ENCODE measurements at regions not wholly inside any gene's neighbourhood (a gene's known extent, or its start where the extent isn't known, plus 50 kb on each side); places are given as distances from the start of the nearest gene placed in this dataset.

GRCh38 chr12:107450541-107450940 lies 235.1 kb upstream of the PWP1 start:
- DNase-seq = no peak

DNA sequence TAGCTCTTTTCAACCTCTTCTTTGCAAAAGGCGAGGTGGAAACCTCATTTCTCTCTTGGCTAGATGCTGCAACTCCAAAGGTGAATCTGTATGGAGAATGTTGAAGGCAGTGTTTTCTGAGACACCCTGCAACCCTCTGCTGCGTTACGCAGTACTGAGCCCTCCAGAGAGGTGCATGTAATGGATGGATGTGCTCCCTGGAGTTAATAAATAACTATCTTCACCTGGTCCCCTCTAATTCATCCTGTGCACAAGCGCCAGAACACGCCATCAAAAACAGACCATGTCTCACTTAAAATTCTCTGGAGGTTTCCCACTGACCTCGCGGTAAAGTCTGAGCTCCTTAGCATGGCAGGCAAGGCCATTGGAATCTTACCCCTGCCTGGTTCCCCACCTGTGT lies 234.4 kb upstream of the PWP1 start:
- DNase-seq = no peak

DNA sequence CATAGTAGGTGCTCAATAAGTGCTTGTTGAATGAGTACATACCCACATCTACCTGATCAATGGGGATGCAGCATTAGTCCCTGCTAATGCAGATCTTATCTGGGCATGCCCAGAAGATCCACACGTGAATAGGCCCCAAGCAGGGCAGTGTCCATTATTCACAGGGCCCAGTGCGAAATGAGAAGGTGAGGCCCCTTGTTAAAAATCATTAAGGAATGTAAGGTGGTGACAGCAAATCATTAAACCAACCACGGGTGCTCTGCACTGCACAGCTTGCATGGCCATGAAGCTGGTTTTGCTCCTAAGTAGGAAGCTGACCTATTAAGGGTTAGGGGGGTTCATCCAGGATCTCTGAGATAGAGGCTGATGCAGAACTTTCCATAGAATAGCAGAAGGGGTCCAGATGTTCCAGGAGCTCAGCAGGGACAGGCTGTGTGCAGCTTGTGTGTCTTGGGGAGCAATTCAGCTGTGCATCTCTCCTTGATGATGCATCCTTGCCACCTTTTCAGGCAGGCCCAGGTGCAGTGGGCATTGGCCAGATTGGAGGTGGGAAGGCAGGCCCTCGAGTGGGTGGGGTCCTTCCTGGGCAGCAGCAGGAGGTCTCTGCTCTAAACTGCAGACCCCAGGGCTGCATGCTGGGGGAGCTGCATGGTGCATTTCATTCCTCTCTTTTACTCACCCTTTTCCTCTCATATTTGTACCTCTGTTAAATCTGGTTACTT lies 231.3 kb upstream of the PWP1 start:
- no peak for DNase-seq

- DNase-seq = no peak
Measured at GRCh38 chr12:107457362-107457935, 228.2 kb upstream of the PWP1 start.

GRCh38 chr12:107458163-107458562 lies 227.4 kb upstream of the PWP1 start:
- DNase-seq = no peak

DNA sequence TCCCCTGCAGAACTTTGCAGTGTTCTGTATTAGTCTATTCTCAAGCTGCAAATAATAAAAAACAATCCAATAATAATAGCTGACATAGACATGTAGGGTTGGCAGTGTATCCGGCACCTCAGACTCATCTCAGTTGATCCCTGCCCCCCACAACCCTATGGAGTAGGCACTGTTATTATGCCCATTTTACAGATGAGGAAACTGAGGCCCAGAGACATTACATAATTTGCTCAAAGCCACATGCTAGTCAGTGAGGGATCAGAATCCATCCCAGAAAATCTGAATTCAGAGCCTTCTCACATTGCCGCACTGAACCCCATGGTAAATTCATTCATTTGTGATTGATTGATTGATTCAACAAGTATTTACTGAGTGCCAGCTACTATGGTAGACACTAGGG lies 226.6 kb upstream of the PWP1 start:
- no peak for DNase-seq

- DNase-seq = peak; percentile 27
Measured at GRCh38 chr12:107459641-107460040, 226.0 kb upstream of the PWP1 start.

- DNase-seq = peak; percentile 39
Measured at GRCh38 chr12:107461222-107461975, 224.2 kb upstream of the PWP1 start.

GRCh38 chr12:107462428-107463332 lies 222.9 kb upstream of the PWP1 start:
- no peak for DNase-seq

DNA sequence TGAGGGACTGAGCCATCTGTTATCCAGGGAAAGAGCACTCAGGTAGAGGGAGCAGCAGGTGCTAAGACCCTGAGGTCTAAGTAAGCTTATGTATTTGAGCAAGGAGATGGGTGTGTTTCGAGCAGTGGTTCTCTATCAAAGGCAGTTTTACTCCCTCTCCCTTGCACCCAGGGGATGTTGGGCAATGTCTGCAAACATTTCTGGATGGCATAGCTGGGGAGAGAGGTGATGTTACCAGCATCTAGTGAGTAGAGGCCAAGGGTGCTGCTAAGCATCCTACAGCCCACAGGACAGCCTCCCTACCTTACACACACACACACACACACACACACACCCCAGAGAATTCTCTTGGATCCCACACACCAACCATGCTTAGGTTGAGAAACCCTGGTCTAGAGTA lies 221.0 kb upstream of the PWP1 start:
- DNase-seq = no peak

DNA sequence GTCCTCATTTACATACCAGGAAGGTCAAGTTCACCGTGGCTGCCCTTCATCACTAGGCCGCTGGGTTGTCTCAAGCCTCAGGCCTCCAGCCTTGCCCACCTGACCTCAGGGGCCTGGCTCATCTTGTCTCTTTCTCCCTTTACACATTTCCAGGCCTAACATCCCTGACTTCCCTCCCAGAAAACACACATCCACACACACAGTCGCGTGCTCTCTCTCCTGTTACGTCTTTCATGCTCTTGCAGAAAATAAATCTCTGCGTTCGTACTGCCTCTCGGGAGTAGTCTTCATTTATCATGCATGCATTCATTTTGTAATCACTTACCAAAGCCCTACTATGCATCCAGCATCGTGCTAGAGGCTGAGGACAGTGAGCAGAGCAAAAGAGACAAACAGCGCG lies 220.0 kb upstream of the PWP1 start:
- DNase-seq = no peak

GRCh38 chr12:107467716-107468115 lies 217.9 kb upstream of the PWP1 start:
- DNase-seq = peak; percentile 40

DNA sequence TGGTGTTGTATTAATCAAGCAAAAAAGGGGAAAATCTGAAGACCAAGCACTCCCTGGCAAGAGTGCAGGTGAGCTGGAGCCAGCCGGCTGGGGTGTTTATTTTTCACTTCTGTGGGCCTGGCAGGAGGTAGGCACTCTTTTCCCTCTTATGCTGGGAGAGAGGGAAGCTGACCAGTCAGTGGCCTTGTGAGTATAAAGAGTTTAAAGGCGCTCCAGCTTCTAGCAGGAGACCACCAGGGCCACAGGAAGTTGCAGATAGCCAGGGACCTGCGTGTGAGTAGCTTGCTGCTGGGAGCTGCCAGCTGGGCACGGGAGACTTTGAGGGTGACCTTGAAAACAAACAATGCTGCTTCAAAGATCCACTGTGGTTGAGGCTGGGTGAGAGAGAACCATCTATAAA lies 217.4 kb upstream of the PWP1 start:
- peak; percentile 40 for DNase-seq

DNA sequence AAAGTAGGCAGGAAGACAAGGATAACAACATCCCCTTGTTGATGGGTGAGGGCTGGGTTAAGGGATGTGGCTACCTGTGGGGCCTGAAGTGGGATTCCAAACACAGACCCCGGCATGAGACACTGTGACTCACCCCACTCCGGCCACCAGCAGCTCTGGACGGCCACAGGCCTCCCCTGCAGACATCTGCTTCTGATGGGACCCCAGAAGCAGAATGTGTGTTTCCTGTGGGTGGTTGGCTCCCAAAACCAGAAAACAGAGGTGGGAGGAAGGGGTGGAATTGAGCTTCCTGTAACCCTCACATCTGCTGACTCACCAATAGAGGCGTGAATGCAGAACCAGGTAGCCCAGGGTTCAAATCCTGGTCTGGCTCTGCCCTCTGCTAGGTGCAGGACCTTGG lies 216.6 kb upstream of the PWP1 start:
- no peak for DNase-seq

DNA sequence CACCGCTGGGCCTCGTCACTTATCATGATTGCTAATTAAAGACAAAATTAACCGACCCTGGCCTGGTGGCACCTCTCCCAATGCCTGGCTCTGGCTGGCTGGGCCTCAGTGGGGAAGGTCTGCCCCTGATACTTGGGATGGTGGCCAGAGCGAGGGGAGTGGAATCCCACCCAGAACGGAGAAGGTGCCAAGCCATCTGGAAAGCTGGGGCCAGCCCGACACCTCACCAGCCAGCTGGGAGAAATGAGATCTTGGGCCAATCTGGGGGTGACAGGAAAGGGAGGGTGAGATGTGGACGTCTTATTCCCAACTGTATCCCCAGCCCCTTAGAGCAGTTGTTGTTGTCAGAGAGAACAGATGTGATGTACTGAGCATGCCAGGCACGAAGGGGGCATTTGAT lies 215.0 kb upstream of the PWP1 start:
- no peak for DNase-seq

GRCh38 chr12:107472308-107472707 lies 213.3 kb upstream of the PWP1 start:
- no peak for DNase-seq

DNA sequence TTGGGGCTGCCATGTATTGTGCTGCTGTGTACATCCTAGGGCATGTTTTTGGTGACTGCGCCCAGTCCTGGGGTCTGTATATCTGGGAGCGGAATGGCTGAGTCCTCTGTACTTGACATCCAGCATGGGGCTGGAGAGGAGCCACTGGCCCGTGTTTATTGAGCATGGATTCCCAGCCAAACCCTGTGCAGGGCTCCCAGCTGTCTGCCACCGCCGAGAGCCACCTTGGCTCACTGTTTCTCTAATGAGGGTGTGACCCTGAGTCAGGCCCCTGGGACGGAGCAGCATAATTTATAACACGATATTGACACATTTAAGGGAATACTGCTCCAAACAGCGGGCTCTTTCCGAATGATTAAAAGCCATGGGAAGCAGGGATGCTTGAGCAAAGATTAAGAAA lies 211.5 kb upstream of the PWP1 start:
- no peak for DNase-seq

DNA sequence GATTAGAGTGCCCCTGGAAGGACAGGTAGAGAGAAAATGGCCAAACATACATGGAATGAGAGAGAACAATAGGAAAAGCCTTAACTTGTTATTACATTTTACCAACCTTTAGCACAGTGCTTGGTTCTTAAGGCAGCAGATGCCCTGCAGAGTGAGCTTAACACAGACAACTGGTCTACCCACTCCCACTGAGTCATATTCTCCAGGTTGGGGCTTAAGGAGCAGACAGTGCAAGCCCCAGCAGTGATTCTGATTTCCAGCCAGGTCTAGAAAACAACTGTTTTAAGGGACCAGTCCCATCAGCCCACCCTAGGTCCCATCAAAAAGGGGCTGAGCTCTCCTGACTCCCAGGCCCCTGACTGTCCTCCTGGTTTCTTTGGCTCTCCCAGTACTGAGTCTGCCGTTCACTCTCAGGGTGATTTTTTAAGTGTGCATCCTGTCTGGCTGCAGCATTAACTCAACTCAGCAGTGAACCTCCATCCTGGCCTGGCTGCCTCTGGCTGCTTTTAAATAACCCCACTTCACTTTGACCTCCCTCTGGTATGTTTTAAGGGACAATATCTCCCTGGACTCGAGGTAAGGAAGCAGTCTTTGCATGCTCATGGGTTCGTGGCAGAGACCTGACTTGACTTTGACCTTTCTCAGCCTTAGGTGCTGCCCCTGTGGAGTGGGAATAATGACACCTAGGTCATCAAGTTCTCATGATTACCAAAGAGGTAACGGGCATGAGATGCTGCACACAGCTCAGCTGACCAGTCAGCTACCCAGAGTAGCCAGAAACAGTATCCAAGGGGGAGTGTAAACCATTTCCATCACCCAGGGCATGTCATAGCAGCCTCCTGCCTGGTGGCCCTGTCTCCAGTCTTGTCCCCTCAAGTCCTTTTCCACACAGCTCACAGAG lies 210.7 kb upstream of the PWP1 start:
- no peak for DNase-seq

- DNase-seq = no peak
Measured at GRCh38 chr12:107475900-107476299, 209.7 kb upstream of the PWP1 start.

DNA sequence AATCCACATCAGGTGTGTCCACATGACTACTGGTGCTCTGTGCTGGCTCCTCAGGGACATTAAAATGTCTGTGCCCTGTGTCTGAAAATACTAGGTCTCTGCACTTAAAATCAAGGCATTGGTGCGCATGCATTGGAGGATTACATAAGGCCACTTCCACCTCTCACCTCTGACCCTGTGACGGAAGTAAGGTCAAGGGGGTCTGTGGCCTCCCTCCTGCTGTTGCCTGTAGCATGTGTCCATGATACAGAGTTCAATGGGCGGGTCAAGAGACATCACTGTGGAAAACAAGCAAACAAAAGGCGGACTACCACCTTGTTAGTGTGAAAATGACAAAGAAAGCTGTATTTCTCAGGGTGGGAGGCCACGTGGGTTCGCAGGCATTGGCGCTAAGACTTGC lies 208.6 kb upstream of the PWP1 start:
- DNase-seq = no peak

- DNase-seq = no peak
Measured at GRCh38 chr12:107477947-107478610, 207.5 kb upstream of the PWP1 start.

- no peak for DNase-seq
Measured at GRCh38 chr12:107478881-107479280, 206.7 kb upstream of the PWP1 start.

Measured in NCI-H146 (cell line).